ENCODE measurements at regions not wholly inside any gene's neighbourhood (a gene's known extent, or its start where the extent isn't known, plus 50 kb on each side); places are given as distances from the start of the nearest gene placed in this dataset.

DNA sequence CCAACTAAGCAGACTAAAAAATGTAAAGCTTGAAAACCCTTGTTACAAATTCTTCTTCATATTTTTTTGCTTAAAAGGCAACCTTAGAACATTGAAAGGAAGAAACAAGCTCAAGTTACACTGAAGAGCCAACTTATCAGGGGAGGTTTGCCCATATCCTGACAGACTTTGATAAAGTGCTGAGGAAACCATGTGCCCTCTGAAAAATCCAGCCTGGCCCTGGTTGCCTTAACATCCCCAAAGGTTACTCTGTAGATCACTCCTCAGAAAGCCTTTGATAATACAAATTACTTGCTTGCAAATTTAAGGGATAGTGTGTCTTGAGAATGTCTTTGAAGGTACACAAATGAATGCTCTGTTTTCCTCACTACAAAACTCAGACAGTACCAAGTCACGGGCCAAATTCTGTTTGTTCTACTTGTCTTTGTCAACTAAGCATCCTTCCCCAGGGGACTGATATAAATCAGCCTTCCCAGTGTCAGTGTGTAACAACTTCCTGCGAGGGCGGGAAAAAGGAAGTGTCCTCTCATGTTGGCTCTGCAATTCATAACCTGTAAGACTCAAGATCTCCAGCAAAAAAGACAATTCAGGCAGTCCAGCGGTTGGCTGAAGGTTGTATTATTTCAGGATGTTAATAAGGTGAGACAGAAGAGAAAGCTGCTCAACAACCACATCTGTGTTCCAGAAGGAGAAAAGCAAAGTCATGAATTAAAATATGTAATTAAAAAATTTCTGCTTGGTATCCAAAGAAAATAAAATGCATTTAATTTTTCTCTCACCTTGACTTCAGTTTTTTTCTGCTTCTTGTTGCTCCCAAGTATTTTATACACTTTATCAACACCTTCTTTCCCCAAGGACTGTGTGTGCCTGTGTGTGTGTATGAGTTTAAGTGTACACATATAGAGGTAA lies 199.9 kb downstream of the PIK3R1 start:
- intact Hi-C loops (cut with micrococcal nuclease; ENCODE audit: unreplicated experiment): no loop called here
- Histone ChIP-seq H3K4me1 (ENCODE audit: insufficient read depth, low read length, poor library complexity, severe bottlenecking) (peaks cover 38% of the 10 kb centered on the region), H3K9me3 (ENCODE audit: low read depth, low read length, poor library complexity, severe bottlenecking) (no peaks in the 10 kb centered on the region), H3K4me3 (ENCODE audit: low read depth, low read length, poor library complexity, severe bottlenecking) (no peak overlapping the region), H3K36me3 (ENCODE audit: insufficient read depth, low read length, poor library complexity, severe bottlenecking) (no peaks in the 10 kb centered on the region), H3K27ac (ENCODE audit: low read depth, low read length, poor library complexity, severe bottlenecking) (peak overlapping the region; percentile 69), H3K27me3 (replicated peaks; ENCODE audit: insufficient read depth, low read depth, low read length, poor library complexity) (no peaks in the 10 kb centered on the region)
- CTCF ChIA-PET: no interaction called here
- peak; percentile 96 for DNase-seq (ENCODE audit: low spot score)
- POLR2A ChIA-PET (ENCODE audit: low non-redundant PET): no interaction called here
- no peak for TF ChIP-seq EZH2 (IDR thresholded peaks at IDR 0.05; ENCODE audit: borderline replicate concordance, low read depth, low read length, poor library complexity, severe bottlenecking)
- TF ChIP-seq, protein P1, sequence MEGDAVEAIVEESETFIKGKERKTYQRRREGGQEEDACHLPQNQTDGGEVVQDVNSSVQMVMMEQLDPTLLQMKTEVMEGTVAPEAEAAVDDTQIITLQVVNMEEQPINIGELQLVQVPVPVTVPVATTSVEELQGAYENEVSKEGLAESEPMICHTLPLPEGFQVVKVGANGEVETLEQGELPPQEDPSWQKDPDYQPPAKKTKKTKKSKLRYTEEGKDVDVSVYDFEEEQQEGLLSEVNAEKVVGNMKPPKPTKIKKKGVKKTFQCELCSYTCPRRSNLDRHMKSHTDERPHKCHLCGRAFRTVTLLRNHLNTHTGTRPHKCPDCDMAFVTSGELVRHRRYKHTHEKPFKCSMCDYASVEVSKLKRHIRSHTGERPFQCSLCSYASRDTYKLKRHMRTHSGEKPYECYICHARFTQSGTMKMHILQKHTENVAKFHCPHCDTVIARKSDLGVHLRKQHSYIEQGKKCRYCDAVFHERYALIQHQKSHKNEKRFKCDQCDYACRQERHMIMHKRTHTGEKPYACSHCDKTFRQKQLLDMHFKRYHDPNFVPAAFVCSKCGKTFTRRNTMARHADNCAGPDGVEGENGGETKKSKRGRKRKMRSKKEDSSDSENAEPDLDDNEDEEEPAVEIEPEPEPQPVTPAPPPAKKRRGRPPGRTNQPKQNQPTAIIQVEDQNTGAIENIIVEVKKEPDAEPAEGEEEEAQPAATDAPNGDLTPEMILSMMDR (conservative IDR thresholded peaks at IDR 0.05; ENCODE audit: low read depth, low read length): no peak
- BruUV-seq (replicated peaks): no TSS peak

DNA sequence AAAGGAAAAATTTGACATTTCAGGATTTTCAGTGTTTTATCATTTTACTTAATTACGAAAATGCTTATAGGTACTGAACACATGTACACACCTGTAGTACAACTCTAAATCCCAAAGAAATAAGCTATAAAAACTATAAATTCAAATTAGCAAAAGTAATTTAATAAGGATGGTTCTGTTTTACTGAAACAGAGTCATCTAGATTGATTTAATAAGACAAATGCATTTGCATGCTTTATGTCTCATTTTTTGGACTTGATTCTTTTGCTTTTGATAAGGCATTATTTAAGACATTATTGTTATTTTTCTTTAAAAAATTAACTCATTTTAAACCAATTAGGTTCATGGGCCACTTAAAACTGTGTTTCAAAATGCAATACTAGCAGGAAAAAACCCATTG lies 201.2 kb downstream of the PIK3R1 start:
- ChIA-PET CTCF (no interaction called here), POLR2A (ENCODE audit: low non-redundant PET) (no interaction called here)

DNA sequence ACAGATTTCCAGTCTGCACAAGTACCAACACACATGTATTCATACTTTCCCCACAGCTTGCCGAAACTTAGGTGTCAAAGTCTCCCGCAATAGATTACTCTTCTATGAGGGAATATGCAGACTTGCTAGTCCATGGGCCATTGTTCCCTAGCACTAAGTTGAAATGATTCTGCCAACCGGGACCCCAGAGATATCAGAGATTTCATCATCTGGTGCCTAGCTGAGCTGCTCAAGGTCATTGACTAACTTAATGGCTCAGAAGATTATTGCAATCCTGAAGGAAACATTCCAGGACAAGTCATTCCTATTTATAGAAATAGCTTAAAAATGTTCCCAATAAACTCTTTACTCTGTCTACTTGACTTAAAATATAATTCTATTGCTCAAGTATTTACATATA lies 202.6 kb downstream of the PIK3R1 start:
- intact Hi-C loops (cut with micrococcal nuclease; ENCODE audit: unreplicated experiment): no loop called here
- Histone ChIP-seq H3K9me3 (ENCODE audit: low read depth, low read length, poor library complexity, severe bottlenecking) (no peaks in the 10 kb centered on the region), H3K27me3 (replicated peaks; ENCODE audit: insufficient read depth, low read depth, low read length, poor library complexity) (no peaks in the 10 kb centered on the region), H3K36me3 (ENCODE audit: insufficient read depth, low read length, poor library complexity, severe bottlenecking) (no peaks in the 10 kb centered on the region), H3K4me3 (ENCODE audit: low read depth, low read length, poor library complexity, severe bottlenecking) (no peak overlapping the region), H3K4me1 (ENCODE audit: insufficient read depth, low read length, poor library complexity, severe bottlenecking) (peaks cover 38% of the 10 kb centered on the region), H3K27ac (ENCODE audit: low read depth, low read length, poor library complexity, severe bottlenecking) (no peak overlapping the region)
- TF ChIP-seq, protein P1 (conservative IDR thresholded peaks at IDR 0.05; ENCODE audit: low read depth, low read length): no peak
- no peak for TF ChIP-seq EZH2 (IDR thresholded peaks at IDR 0.05; ENCODE audit: borderline replicate concordance, low read depth, low read length, poor library complexity, severe bottlenecking)
- ChIA-PET POLR2A (ENCODE audit: low non-redundant PET) (no interaction called here), CTCF (interaction anchor here (0.6 kb wide), 1 partner anchor 10 kb away, joined by 4 read pairs; no protein-coding TSS in a partner anchor)
- no TSS peak for BruUV-seq (replicated peaks)
- no peak for DNase-seq (ENCODE audit: low spot score)

More for the DNA sequence above, 201.2 kb downstream of the PIK3R1 start:
- intact Hi-C loops (cut with micrococcal nuclease; ENCODE audit: unreplicated experiment): no loop called here
- no peak for TF ChIP-seq EZH2 (IDR thresholded peaks at IDR 0.05; ENCODE audit: borderline replicate concordance, low read depth, low read length, poor library complexity, severe bottlenecking)
- TF ChIP-seq, protein P1 (conservative IDR thresholded peaks at IDR 0.05; ENCODE audit: low read depth, low read length): no peak
- H3K4me1 ChIP-seq (ENCODE audit: insufficient read depth, low read length, poor library complexity, severe bottlenecking): peaks cover 38% of the 10 kb centered on the region
- no peaks in the 10 kb centered on the region for H3K27me3 ChIP-seq (replicated peaks; ENCODE audit: insufficient read depth, low read depth, low read length, poor library complexity)
- H3K4me3 ChIP-seq (ENCODE audit: low read depth, low read length, poor library complexity, severe bottlenecking): no peak overlapping the region
- H3K27ac ChIP-seq (ENCODE audit: low read depth, low read length, poor library complexity, severe bottlenecking): no peak overlapping the region
- no peaks in the 10 kb centered on the region for H3K9me3 ChIP-seq (ENCODE audit: low read depth, low read length, poor library complexity, severe bottlenecking)
- H3K36me3 ChIP-seq (ENCODE audit: insufficient read depth, low read length, poor library complexity, severe bottlenecking): no peaks in the 10 kb centered on the region
- BruUV-seq (replicated peaks): no TSS peak
- no peak for DNase-seq (ENCODE audit: low spot score)

All from A673 (cell line).